ENCODE measurements at regions not wholly inside any gene's neighbourhood (a gene's known extent, or its start where the extent isn't known, plus 50 kb on each side); places are given as distances from the start of the nearest gene placed in this dataset.
"Not testable (repeated sequence)": the region's sequence is repeated elsewhere in the genome, so short reads cannot be mapped to it uniquely, and the experiment has no call there.

DNA sequence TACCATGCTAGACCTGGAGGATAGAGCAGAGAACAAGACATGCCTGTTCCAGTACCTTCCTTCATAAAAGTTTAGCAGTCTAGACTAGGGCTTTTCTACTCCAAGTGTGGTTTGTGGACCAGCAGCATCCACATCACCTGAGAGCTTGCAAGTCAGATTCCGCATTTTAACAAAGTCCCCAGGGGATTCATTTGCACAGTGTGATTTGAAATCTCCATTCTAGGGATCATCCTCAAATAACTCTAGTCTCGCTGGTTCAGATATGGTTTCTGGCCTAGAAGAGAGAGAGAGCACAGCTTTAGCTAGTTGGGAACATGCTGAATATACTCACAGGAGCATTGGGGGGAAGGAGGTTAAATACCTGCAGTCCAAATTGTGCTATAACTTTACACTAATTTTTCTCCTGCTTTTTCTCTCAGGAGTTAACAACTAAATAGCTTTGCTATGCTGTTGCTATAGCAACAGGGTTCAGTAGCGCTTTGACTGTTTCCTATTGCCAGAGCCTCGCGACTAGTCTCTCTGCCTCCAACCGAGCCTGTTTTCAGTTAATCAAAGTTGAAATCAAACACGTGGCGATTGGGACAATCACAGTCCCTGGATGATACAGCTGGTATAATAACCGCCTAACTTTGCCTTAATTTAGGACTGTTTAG, 64.0 kb upstream of the RASGRF1 start:
- FAIRE-seq, result no peak

DNA sequence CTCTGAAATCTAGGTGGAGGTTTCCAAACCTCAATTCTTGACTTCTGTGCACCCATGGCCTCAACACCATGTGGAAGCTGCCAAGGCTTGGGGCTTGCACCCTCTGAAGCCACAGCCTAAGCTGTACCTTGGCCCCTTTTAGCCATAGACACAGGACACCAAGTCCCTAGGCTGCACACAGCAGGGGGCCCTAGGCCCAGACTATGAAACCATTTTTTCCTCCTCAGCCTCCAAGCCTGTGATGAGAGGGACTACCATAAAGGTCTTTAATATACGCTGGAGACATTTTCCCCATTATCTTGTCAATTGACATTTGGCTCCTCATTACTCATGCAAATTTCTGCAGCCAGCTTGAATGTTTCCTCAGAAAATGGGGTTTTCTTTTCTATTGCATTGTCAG, 53.7 kb upstream of the RASGRF1 start:
- FAIRE-seq, result not testable (repeated sequence)

DNA sequence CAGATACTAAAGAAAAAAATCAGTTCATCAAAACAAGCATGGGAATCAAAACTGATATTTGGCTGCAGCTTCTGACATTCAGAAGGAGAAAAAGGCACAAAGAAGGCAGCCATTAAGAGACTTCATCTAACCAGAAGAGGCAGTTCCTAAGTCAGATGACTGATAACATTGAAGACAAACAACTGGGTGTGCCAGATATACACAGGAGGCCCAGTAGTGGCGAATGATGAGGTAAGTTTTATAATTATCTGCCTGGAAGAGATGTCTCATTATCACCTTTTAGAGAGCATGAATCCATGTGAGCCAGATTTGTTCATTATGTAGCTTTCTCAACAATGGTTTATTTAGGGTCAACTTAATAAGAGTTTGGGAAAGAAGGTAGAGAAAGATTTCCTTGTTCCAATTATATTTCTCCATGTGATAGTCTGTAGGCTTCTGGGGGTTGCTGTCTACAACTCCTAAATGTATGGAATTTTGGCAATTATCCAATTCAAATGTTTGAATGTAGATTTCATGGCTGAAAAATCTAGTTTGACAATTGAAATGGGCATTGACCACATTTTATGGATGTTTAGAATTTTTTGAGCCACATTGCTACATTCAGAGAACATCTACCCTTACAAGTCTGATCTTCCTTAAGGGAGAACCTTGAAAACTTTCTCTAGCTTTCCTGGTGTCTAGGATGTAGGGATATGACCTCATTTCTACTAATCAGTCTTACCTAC, 50.4 kb upstream of the RASGRF1 start:
- FAIRE-seq, result no peak

Measured in islet of Langerhans (tissue), 1 donor.